Cardiac muscle cell (in vitro differentiated cells and primary cell): ENCODE measurements at regions not wholly inside any gene's neighbourhood (a gene's known extent, or its start where the extent isn't known, plus 50 kb on each side); places are given as distances from the start of the nearest gene placed in this dataset.

Experiments
- DNase-seq, 2 donors: peaks; one replicate each; pipeline versions ENCODE4 v3.0.0 to v3.0.0-alpha.2; 2010 to 2017; ENCODE audit warnings: low read depth in 1 of 2, low spot score in 1 of 2
- H3K27ac ChIP-seq: fragments of 200-600 bp; sonication (generic); 2 replicates; pipeline ENCODE4 v1.5.1; 2016
- H3K27me3 ChIP-seq: fragments of 200-600 bp; sonication (generic); 2 replicates; pipeline ENCODE4 v1.6.0; 2016; ENCODE audit warnings: control low read depth
- H3K36me3 ChIP-seq: fragments of 200-600 bp; sonication (generic); 2 replicates; pipeline ENCODE4 v1.5.1; 2016; ENCODE audit warnings: control low read depth
- H3K4me1 ChIP-seq: fragments of 200-600 bp; sonication (generic); 2 replicates; pipeline ENCODE4 v1.8.1; 2017; ENCODE audit warnings: low read depth, mild to moderate bottlenecking, mixed run types
- H3K4me3 ChIP-seq: fragments of 200-600 bp; sonication (generic); 2 replicates; pipeline ENCODE4 v1.5.1; 2016; ENCODE audit warnings: mild to moderate bottlenecking
- H3K9me3 ChIP-seq: fragments of 200-600 bp; sonication (generic); 2 replicates; pipeline ENCODE4 v1.5.1; 2017; ENCODE audit warnings: low read depth, mild to moderate bottlenecking, control low read depth
- CTCF ChIP-seq: IDR thresholded peaks from 2 replicates; pipeline ENCODE4 v1.5.1; 2012; ENCODE audit warnings: low read depth, mild to moderate bottlenecking, low read length

GRCh38 chr10:23910291-23910690 lies 298.6 kb upstream of the KIAA1217 start:
- TF ChIP-seq CTCF: no peak
- H3K27me3 ChIP-seq: no peaks in the 10 kb centered on the region
- H3K9me3 ChIP-seq: no peaks in the 10 kb centered on the region
- H3K4me3 ChIP-seq: no peak overlapping the region
- H3K4me1 ChIP-seq: no peaks in the 10 kb centered on the region
- DNase-seq: no peak
- H3K36me3 ChIP-seq: no peaks in the 10 kb centered on the region
- H3K27ac ChIP-seq: no peak overlapping the region

- no peaks in the 10 kb centered on the region for H3K27me3 ChIP-seq
- no peaks in the 10 kb centered on the region for H3K4me1 ChIP-seq
- H3K36me3 ChIP-seq: no peaks in the 10 kb centered on the region
- no peaks in the 10 kb centered on the region for H3K9me3 ChIP-seq
- H3K4me3 ChIP-seq: no peak overlapping the region
- no peak for TF ChIP-seq CTCF
- peak in 1 of 2 donors; percentile 14 for DNase-seq
- peak overlapping the region; percentile 37 for H3K27ac ChIP-seq
Observed at GRCh38 chr10:23912884-23913404, 296.0 kb upstream of the KIAA1217 start.

GRCh38 chr10:23914641-23915040 lies 294.3 kb upstream of the KIAA1217 start:
- no peak overlapping the region for H3K4me3 ChIP-seq
- H3K9me3 ChIP-seq: no peaks in the 10 kb centered on the region
- H3K27ac ChIP-seq: no peak overlapping the region
- DNase-seq: no peak
- no peaks in the 10 kb centered on the region for H3K27me3 ChIP-seq
- no peaks in the 10 kb centered on the region for H3K4me1 ChIP-seq
- TF ChIP-seq CTCF: no peak
- H3K36me3 ChIP-seq: no peaks in the 10 kb centered on the region

- Histone ChIP-seq H3K4me1 (no peaks in the 10 kb centered on the region), H3K27me3 (no peaks in the 10 kb centered on the region), H3K36me3 (no peaks in the 10 kb centered on the region), H3K9me3 (no peaks in the 10 kb centered on the region), H3K27ac (no peak overlapping the region), H3K4me3 (no peak overlapping the region)
- TF ChIP-seq CTCF: no peak
- DNase-seq: peak; percentile 3 to 4
Observed at GRCh38 chr10:23917251-23917840, 291.6 kb upstream of the KIAA1217 start.

GRCh38 chr10:23918090-23918723 lies 290.7 kb upstream of the KIAA1217 start:
- TF ChIP-seq CTCF: no peak
- DNase-seq: peak in 1 of 2 donors; percentile 26
- no peaks in the 10 kb centered on the region for H3K36me3 ChIP-seq
- no peaks in the 10 kb centered on the region for H3K4me1 ChIP-seq
- H3K4me3 ChIP-seq: no peak overlapping the region
- no peaks in the 10 kb centered on the region for H3K9me3 ChIP-seq
- H3K27me3 ChIP-seq: no peaks in the 10 kb centered on the region
- peak overlapping the region; percentile 43 for H3K27ac ChIP-seq
